ENCODE measurements at regions not wholly inside any gene's neighbourhood (a gene's known extent, or its start where the extent isn't known, plus 50 kb on each side); places are given as distances from the start of the nearest gene placed in this dataset.

- no peak for DNase-seq (ENCODE audit: low read depth, low spot score)
Observed at GRCh38 chr2:59684116-59684770, 869.2 kb downstream of the BCL11A start.

- DNase-seq (ENCODE audit: low read depth, low spot score) = no peak
Observed at GRCh38 chr2:59680863-59681262, 872.6 kb downstream of the BCL11A start.

GRCh38 chr2:59677158-59677557, 876.3 kb downstream of the BCL11A start:
- DNase-seq (ENCODE audit: low read depth, low spot score) = no peak

- DNase-seq (ENCODE audit: low read depth, low spot score) = no peak
Observed at GRCh38 chr2:59674100-59674499, 879.4 kb downstream of the BCL11A start.

- no peak for DNase-seq (ENCODE audit: low read depth, low spot score)
Observed at GRCh38 chr2:59665021-59665420, 888.4 kb downstream of the BCL11A start.

GRCh38 chr2:59662127-59662861, 891.2 kb downstream of the BCL11A start:
- DNase-seq (ENCODE audit: low read depth, low spot score) = no peak

- DNase-seq (ENCODE audit: low read depth, low spot score) = no peak
Observed at GRCh38 chr2:59660262-59660661, 893.2 kb downstream of the BCL11A start.

- no peak for DNase-seq (ENCODE audit: low read depth, low spot score)
Observed at GRCh38 chr2:59658906-59659635, 894.4 kb downstream of the BCL11A start.

GRCh38 chr2:59655809-59656208, 897.6 kb downstream of the BCL11A start:
- no peak for DNase-seq (ENCODE audit: low read depth, low spot score)

- DNase-seq (ENCODE audit: low read depth, low spot score) = no peak
Observed at GRCh38 chr2:59654710-59655109, 898.7 kb downstream of the BCL11A start.

GRCh38 chr2:59653164-59653563, 900.3 kb downstream of the BCL11A start:
- DNase-seq (ENCODE audit: low read depth, low spot score) = no peak

- no peak for DNase-seq (ENCODE audit: low read depth, low spot score)
Observed at GRCh38 chr2:59630789-59631188, 922.7 kb downstream of the BCL11A start.

GRCh38 chr2:59627599-59627998, 925.9 kb downstream of the BCL11A start:
- no peak for DNase-seq (ENCODE audit: low read depth, low spot score)

- no peak for DNase-seq (ENCODE audit: low read depth, low spot score)
Observed at GRCh38 chr2:59622599-59623308, 930.7 kb downstream of the BCL11A start.

- no peak for DNase-seq (ENCODE audit: low read depth, low spot score)
Observed at GRCh38 chr2:59604123-59604522, 949.3 kb downstream of the BCL11A start.

GRCh38 chr2:59594671-59595222, 958.7 kb downstream of the BCL11A start:
- DNase-seq (ENCODE audit: low read depth, low spot score) = no peak

- no peak for DNase-seq (ENCODE audit: low read depth, low spot score)
Observed at GRCh38 chr2:59590798-59591197, 962.7 kb downstream of the BCL11A start.

GRCh38 chr2:59589881-59590280, 963.6 kb downstream of the BCL11A start:
- no peak for DNase-seq (ENCODE audit: low read depth, low spot score)

GRCh38 chr2:59588286-59588685, 965.2 kb downstream of the BCL11A start:
- no peak for DNase-seq (ENCODE audit: low read depth, low spot score)

GRCh38 chr2:59586176-59586575, 967.3 kb downstream of the BCL11A start:
- DNase-seq (ENCODE audit: low read depth, low spot score) = no peak

- no peak for DNase-seq (ENCODE audit: low read depth, low spot score)
Observed at GRCh38 chr2:59585655-59586054, 967.8 kb downstream of the BCL11A start.

GRCh38 chr2:59584958-59585357, 968.5 kb downstream of the BCL11A start:
- no peak for DNase-seq (ENCODE audit: low read depth, low spot score)

Data from smooth muscle cell of the brain vasculature (primary cell).